WTC11 (cell line): ENCODE measurements at regions not wholly inside any gene's neighbourhood (a gene's known extent, or its start where the extent isn't known, plus 50 kb on each side); places are given as distances from the start of the nearest gene placed in this dataset.

ENCODE experiments used
- ATAC-seq: fragments of 200-7000 bp; cut with Tn5 transposase; 2 replicates; pipeline ENCODE4 v1.10.0; 2021; ENCODE audit warnings: mild to moderate bottlenecking, moderate library complexity
- CTCF ChIA-PET: fragments of 300-600 bp; sonication (Branson Sonifier 250); formaldehyde crosslinking; loops from one replicate; lab custom pipeline; 2021; ENCODE audit warnings: antibody characterized with exemption; lab: Charles Lee
- POLR2A ChIA-PET: fragments of 350-600 bp; sonication (Branson Sonifier 250); formaldehyde crosslinking; loops from one replicate; lab custom pipeline; 2021; ENCODE audit warnings: antibody characterized with exemption; lab: Charles Lee
- DNase-seq: peaks from one replicate; pipeline ENCODE4 v3.0.0; 2021; ENCODE audit warnings: low spot score
- H3K27ac Mint-ChIP-seq: 2 replicates; pipeline ENCODE4 v1.8.0; 2021; ENCODE audit warnings: mixed read lengths
- H3K27me3 Mint-ChIP-seq: 2 replicates; pipeline ENCODE4 v1.8.0; 2021; ENCODE audit warnings: low read depth, mild to moderate bottlenecking, moderate library complexity, mixed read lengths
- H3K36me3 Mint-ChIP-seq: 2 replicates; pipeline ENCODE4 v1.8.0; 2021; ENCODE audit warnings: mixed read lengths
- H3K4me1 Mint-ChIP-seq: 2 replicates; pipeline ENCODE4 v1.8.0; 2022; ENCODE audit warnings: mixed read lengths
- H3K4me3 Mint-ChIP-seq: 2 replicates; pipeline ENCODE4 v1.8.0; 2021; ENCODE audit warnings: mild to moderate bottlenecking, moderate library complexity, mixed read lengths
- H3K9me3 Mint-ChIP-seq: 2 replicates; pipeline ENCODE4 v1.8.0; 2021; ENCODE audit warnings: mixed read lengths
- CREB1 ChIP-seq: sonication (generic); formaldehyde crosslinking; IDR thresholded peaks from 2 replicates; pipeline ENCODE4 v1.8.0; 2023; ENCODE audit warnings: mild to moderate bottlenecking, missing genetic modification reagents
- GRHL2 ChIP-seq: fragments of 250-450 bp; sonication (Bioruptor Pico); IDR thresholded peaks from 2 replicates; pipeline ENCODE4 v1.8.0; 2022; ENCODE audit warnings: mild to moderate bottlenecking, moderate library complexity; ENCODE audit not compliant: insufficient replicate concordance, severe bottlenecking
- GTF2I ChIP-seq: fragments of 250-450 bp; sonication (Bioruptor Pico); conservative IDR thresholded peaks from 2 replicates; pipeline ENCODE4 v1.4.0; 2021; ENCODE audit warnings: mild to moderate bottlenecking
- NFATC4 ChIP-seq: fragments of 250-450 bp; sonication (Bioruptor Pico); IDR thresholded peaks from 2 replicates; pipeline ENCODE4 v1.9.0; 2021; ENCODE audit warnings: mild to moderate bottlenecking
- NR2C2 ChIP-seq: sonication (generic); formaldehyde crosslinking; IDR thresholded peaks from 2 replicates; pipeline ENCODE4 v1.8.0; 2022; ENCODE audit warnings: mild to moderate bottlenecking, missing genetic modification reagents
- PRRX2 ChIP-seq: fragments of 250-450 bp; sonication (Bioruptor Pico); IDR thresholded peaks from 2 replicates; pipeline ENCODE4 v1.8.0; 2021; ENCODE audit warnings: mild to moderate bottlenecking
- SMAD4 ChIP-seq: sonication (generic); formaldehyde crosslinking; IDR thresholded peaks from 2 replicates; pipeline ENCODE4 v1.8.0; 2022; ENCODE audit warnings: mild to moderate bottlenecking, missing genetic modification reagents
- TCF7 ChIP-seq: sonication (generic); formaldehyde crosslinking; IDR thresholded peaks from 2 replicates; pipeline ENCODE4 v1.8.0; 2022; ENCODE audit warnings: mild to moderate bottlenecking, low read depth, missing genetic modification reagents, moderate library complexity
- ZNF138 ChIP-seq: sonication (generic); formaldehyde crosslinking; conservative IDR thresholded peaks from 2 replicates; pipeline ENCODE4 v1.8.1; 2022; ENCODE audit warnings: mild to moderate bottlenecking, moderate library complexity, missing genetic modification reagents
- ZNF232 ChIP-seq: sonication (generic); formaldehyde crosslinking; IDR thresholded peaks from 2 replicates; pipeline ENCODE4 v1.8.0; 2022; ENCODE audit warnings: mild to moderate bottlenecking, missing genetic modification reagents
- ZNF317 ChIP-seq: sonication (generic); formaldehyde crosslinking; IDR thresholded peaks from 2 replicates; pipeline ENCODE4 v1.8.1; 2023; ENCODE audit warnings: low read depth, mild to moderate bottlenecking, moderate library complexity, missing genetic modification reagents, borderline replicate concordance
- ZNF416 ChIP-seq: fragments of 250-450 bp; sonication (Bioruptor Pico); IDR thresholded peaks from 2 replicates; pipeline ENCODE4 v1.9.0; 2021; ENCODE audit warnings: mild to moderate bottlenecking, inconsistent platforms
- TF ChIP-seq, protein P1 (sequence below): sonication (generic); formaldehyde crosslinking; IDR thresholded peaks from 2 replicates; pipeline ENCODE4 v1.8.1; 2022; ENCODE audit warnings: missing genetic modification reagents, borderline replicate concordance
- TF ChIP-seq, protein P2 (sequence below): fragments of 250-450 bp; sonication (Bioruptor Pico); IDR thresholded peaks from 2 replicates; pipeline ENCODE4 v2.1.2; 2022; ENCODE audit warnings: mild to moderate bottlenecking, moderate library complexity
- TF ChIP-seq, protein P3 (sequence below): sonication (generic); formaldehyde crosslinking; IDR thresholded peaks from 2 replicates; pipeline ENCODE4 v1.8.1; 2023; ENCODE audit warnings: mild to moderate bottlenecking, missing genetic modification reagents, moderate library complexity
- TF ChIP-seq, protein P4 (sequence below): sonication (generic); formaldehyde crosslinking; IDR thresholded peaks from 2 replicates; pipeline ENCODE4 v1.8.0; 2023; ENCODE audit warnings: missing genetic modification reagents, mild to moderate bottlenecking, borderline replicate concordance
- TF ChIP-seq, protein P5 (sequence below): sonication (generic); formaldehyde crosslinking; conservative IDR thresholded peaks from 2 replicates; pipeline ENCODE4 v1.8.1; 2022; ENCODE audit warnings: mild to moderate bottlenecking, missing genetic modification reagents
- TF ChIP-seq, protein P6 (sequence below): sonication (generic); formaldehyde crosslinking; IDR thresholded peaks from 2 replicates; pipeline ENCODE4 v1.8.1; 2023; ENCODE audit warnings: mild to moderate bottlenecking, missing genetic modification reagents, moderate library complexity
- TF ChIP-seq, protein P7 (sequence below): fragments of 200-600 bp; IDR thresholded peaks from 2 replicates; pipeline ENCODE4 v1.8.0; 2022; ENCODE audit warnings: antibody characterized with exemption

DNA sequence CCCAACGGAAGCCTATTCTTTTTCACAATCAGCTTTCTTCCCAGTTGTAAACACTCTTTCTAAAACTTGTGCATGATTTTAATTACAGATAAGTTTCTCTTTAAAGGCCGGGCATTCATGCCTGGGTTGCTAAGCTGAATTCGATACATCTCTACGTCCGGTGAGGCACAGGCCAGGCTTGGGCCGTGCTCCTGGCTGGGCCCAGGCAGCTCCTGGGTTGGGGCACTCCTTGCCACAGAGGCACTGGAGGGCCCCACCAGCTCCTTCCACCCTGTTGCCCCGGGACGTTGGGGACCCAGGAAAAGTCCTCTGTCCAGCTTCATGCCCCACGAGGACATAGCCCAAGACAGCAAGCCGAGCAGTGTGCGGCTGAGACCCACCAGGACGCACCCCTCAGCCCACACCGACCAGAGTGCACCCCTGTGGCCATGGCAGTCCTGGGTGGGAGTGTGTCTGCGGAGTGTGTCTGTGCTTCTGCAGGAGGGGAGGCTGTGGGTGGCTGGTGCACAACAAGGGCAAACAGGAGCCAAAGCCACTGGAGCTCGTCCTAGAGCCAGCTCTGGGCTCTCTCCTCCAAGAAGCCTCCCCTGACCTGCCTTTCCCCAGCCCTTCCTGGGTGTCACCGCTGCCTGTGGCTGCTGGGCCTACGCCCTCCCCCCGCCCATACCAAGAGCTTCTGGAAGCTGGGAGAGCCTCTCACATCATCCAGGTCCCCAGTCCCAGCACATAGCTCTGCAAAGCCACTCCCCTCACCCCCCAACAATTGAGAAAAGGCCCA, 128.0 kb upstream of the NKX1-1 start:
- Mint-ChIP-seq H3K4me3 (no peak overlapping the region), H3K4me1 (no peaks in the 10 kb centered on the region), H3K27ac (no peak overlapping the region), H3K9me3 (no peaks in the 10 kb centered on the region), H3K27me3 (no peaks in the 10 kb centered on the region), H3K36me3 (no peaks in the 10 kb centered on the region)
- TF ChIP-seq, protein P1, sequence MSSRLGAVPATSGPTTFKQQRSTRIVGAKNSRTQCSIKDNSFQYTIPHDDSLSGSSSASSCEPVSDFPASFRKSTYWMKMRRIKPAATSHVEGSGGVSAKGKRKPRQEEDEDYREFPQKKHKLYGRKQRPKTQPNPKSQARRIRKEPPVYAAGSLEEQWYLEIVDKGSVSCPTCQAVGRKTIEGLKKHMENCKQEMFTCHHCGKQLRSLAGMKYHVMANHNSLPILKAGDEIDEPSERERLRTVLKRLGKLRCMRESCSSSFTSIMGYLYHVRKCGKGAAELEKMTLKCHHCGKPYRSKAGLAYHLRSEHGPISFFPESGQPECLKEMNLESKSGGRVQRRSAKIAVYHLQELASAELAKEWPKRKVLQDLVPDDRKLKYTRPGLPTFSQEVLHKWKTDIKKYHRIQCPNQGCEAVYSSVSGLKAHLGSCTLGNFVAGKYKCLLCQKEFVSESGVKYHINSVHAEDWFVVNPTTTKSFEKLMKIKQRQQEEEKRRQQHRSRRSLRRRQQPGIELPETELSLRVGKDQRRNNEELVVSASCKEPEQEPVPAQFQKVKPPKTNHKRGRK (CRISPR knock-in tag), result no peak
- TF ChIP-seq SMAD4 (CRISPR knock-in tag) (no peak), ZNF232 (no peak), ZNF317 (no peak), CREB1 (CRISPR knock-in tag) (no peak), TCF7 (CRISPR knock-in tag) (no peak), GRHL2 (no peak), ZNF138 (CRISPR knock-in tag) (no peak)
- TF ChIP-seq, protein P2, sequence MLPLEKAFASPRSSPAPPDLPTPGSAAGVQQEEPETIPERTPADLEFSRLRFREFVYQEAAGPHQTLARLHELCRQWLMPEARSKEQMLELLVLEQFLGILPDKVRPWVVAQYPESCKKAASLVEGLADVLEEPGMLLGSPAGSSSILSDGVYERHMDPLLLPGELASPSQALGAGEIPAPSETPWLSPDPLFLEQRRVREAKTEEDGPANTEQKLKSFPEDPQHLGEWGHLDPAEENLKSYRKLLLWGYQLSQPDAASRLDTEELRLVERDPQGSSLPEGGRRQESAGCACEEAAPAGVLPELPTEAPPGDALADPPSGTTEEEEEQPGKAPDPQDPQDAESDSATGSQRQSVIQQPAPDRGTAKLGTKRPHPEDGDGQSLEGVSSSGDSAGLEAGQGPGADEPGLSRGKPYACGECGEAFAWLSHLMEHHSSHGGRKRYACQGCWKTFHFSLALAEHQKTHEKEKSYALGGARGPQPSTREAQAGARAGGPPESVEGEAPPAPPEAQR (CRISPR knock-in tag), result no peak
- TF ChIP-seq, protein P3, sequence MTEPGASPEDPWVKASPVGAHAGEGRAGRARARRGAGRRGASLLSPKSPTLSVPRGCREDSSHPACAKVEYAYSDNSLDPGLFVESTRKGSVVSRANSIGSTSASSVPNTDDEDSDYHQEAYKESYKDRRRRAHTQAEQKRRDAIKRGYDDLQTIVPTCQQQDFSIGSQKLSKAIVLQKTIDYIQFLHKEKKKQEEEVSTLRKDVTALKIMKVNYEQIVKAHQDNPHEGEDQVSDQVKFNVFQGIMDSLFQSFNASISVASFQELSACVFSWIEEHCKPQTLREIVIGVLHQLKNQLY, result no peak
- TF ChIP-seq, protein P4, sequence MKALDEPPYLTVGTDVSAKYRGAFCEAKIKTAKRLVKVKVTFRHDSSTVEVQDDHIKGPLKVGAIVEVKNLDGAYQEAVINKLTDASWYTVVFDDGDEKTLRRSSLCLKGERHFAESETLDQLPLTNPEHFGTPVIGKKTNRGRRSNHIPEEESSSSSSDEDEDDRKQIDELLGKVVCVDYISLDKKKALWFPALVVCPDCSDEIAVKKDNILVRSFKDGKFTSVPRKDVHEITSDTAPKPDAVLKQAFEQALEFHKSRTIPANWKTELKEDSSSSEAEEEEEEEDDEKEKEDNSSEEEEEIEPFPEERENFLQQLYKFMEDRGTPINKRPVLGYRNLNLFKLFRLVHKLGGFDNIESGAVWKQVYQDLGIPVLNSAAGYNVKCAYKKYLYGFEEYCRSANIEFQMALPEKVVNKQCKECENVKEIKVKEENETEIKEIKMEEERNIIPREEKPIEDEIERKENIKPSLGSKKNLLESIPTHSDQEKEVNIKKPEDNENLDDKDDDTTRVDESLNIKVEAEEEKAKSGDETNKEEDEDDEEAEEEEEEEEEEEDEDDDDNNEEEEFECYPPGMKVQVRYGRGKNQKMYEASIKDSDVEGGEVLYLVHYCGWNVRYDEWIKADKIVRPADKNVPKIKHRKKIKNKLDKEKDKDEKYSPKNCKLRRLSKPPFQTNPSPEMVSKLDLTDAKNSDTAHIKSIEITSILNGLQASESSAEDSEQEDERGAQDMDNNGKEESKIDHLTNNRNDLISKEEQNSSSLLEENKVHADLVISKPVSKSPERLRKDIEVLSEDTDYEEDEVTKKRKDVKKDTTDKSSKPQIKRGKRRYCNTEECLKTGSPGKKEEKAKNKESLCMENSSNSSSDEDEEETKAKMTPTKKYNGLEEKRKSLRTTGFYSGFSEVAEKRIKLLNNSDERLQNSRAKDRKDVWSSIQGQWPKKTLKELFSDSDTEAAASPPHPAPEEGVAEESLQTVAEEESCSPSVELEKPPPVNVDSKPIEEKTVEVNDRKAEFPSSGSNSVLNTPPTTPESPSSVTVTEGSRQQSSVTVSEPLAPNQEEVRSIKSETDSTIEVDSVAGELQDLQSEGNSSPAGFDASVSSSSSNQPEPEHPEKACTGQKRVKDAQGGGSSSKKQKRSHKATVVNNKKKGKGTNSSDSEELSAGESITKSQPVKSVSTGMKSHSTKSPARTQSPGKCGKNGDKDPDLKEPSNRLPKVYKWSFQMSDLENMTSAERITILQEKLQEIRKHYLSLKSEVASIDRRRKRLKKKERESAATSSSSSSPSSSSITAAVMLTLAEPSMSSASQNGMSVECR, result no peak
- DNase-seq (no peak), ATAC-seq (no peak)
- POLR2A ChIA-PET, result no interaction called here
- CTCF ChIA-PET, result interaction anchor here (0.6 to 2.0 kb wide), 3 partner anchors 15 to 178 kb away, joined by 3 to 6 read pairs (median 4); no protein-coding TSS in a partner anchor

DNA sequence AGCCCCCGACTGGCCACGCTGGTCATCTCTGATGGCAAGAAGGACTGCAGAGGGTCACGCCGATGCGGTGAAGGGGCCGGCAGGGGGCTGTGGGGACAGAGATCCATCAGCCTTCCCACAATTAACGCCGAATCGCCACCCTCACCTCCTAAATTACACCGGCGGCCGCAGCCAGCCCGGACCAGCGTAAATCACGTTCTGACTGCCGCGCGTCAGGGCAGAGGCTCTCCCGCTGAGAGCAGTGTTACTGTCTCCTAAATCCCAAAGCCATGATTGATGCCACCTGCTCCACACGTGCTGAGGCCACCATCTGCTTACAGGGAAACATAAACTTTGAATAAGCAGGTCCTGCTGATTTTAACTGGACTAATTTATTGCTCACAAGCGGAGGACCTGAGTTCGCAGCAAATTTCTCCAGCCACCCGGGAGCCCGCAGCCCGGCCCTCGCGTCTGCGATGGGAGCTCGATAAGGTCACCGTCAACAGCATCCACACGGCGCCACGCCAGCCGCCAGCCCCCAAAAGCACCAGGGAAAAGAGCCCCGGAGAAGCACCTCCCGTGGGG, 127.3 kb upstream of the NKX1-1 start:
- H3K36me3 Mint-ChIP-seq, result no peaks in the 10 kb centered on the region
- CTCF ChIA-PET, result interaction anchor here (0.6 to 2.0 kb wide), 2 partner anchors 15 to 20 kb away, joined by 4 to 6 read pairs; no protein-coding TSS in a partner anchor
- POLR2A ChIA-PET, result no interaction called here
- no peak overlapping the region for H3K4me3 Mint-ChIP-seq
- TF ChIP-seq NFATC4, result no peak
- TF ChIP-seq GTF2I, result no peak
- no peak for TF ChIP-seq PRRX2 (CRISPR knock-in tag)
- TF ChIP-seq NR2C2 (CRISPR knock-in tag), result no peak
- TF ChIP-seq, protein P5, sequence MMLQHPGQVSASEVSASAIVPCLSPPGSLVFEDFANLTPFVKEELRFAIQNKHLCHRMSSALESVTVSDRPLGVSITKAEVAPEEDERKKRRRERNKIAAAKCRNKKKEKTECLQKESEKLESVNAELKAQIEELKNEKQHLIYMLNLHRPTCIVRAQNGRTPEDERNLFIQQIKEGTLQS, result no peak
- TF ChIP-seq, protein P6, sequence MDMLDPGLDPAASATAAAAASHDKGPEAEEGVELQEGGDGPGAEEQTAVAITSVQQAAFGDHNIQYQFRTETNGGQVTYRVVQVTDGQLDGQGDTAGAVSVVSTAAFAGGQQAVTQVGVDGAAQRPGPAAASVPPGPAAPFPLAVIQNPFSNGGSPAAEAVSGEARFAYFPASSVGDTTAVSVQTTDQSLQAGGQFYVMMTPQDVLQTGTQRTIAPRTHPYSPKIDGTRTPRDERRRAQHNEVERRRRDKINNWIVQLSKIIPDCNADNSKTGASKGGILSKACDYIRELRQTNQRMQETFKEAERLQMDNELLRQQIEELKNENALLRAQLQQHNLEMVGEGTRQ (CRISPR knock-in tag), result no peak
- no peak for TF ChIP-seq ZNF317
- no peak for TF ChIP-seq ZNF416 (CRISPR knock-in tag)
- TF ChIP-seq, protein P7, sequence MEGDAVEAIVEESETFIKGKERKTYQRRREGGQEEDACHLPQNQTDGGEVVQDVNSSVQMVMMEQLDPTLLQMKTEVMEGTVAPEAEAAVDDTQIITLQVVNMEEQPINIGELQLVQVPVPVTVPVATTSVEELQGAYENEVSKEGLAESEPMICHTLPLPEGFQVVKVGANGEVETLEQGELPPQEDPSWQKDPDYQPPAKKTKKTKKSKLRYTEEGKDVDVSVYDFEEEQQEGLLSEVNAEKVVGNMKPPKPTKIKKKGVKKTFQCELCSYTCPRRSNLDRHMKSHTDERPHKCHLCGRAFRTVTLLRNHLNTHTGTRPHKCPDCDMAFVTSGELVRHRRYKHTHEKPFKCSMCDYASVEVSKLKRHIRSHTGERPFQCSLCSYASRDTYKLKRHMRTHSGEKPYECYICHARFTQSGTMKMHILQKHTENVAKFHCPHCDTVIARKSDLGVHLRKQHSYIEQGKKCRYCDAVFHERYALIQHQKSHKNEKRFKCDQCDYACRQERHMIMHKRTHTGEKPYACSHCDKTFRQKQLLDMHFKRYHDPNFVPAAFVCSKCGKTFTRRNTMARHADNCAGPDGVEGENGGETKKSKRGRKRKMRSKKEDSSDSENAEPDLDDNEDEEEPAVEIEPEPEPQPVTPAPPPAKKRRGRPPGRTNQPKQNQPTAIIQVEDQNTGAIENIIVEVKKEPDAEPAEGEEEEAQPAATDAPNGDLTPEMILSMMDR, result no peak
- TF ChIP-seq, protein P3, result no peak
- no peak for DNase-seq
- no peaks in the 10 kb centered on the region for H3K4me1 Mint-ChIP-seq
- no peaks in the 10 kb centered on the region for H3K9me3 Mint-ChIP-seq
- ATAC-seq, result no peak
- H3K27me3 Mint-ChIP-seq, result no peaks in the 10 kb centered on the region
- no peak overlapping the region for H3K27ac Mint-ChIP-seq
